ENCODE measurements at regions not wholly inside any gene's neighbourhood (a gene's known extent, or its start where the extent isn't known, plus 50 kb on each side); places are given as distances from the start of the nearest gene placed in this dataset.

DNA sequence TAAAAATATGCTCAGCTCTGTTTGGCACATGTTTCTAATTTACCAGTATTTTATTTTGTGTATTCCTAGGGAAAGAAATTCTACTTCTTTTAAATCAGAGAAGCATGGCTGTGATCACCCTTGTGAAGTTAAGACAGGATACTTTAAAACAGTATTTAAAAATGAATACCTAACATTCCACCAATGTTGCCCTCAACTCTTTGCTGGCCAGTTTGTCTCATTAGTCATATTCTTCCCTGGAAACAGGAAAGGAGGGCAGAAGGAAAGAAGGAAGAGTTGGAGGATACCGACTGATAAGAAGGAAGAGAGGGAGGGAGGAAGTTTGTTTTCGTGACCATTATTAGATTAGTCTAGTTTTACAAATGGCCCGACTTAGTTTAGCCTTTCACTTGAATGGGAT, 137.4 kb downstream of the PLK2 start:
- TF ChIP-seq POLR2A (IDR thresholded peaks at IDR 0.05; ENCODE audit: low read length): no peak
- no peak for TF ChIP-seq GATA1 (IDR thresholded peaks at IDR 0.05; ENCODE audit: low read depth, low read length)
